Left lung (tissue), 4 donors: ENCODE measurements at regions not wholly inside any gene's neighbourhood (a gene's known extent, or its start where the extent isn't known, plus 50 kb on each side); places are given as distances from the start of the nearest gene placed in this dataset.

ENCODE experiments used
- ATAC-seq: fragments of 200-7000 bp; cut with Tn5 transposase; one replicate; pipeline ENCODE4 v1.9.1; 2020; ENCODE audit warnings: moderate library complexity
- DNase-seq, 4 donors: peaks; one replicate each; pipeline ENCODE4 v3.0.0-alpha.2; 2013 to 2020
- H3K27ac ChIP-seq, 2 donors: fragments of 200-600 bp; sonication (generic) in 1 of 2; one replicate each; pipeline versions ENCODE4 v1.5.0 to v1.8.0; 2020 to 2021
- H3K27me3 ChIP-seq, 2 donors: fragments of 200-600 bp; sonication (generic) in 1 of 2; one replicate each; pipeline versions ENCODE4 v1.5.0 to v1.8.0; 2020 to 2021
- H3K36me3 ChIP-seq, 2 donors: fragments of 200-600 bp; sonication (generic) in 1 of 2; one replicate each; pipeline versions ENCODE4 v1.5.0 to v1.8.0; 2020 to 2021
- H3K4me1 ChIP-seq, 2 donors: fragments of 200-600 bp; one replicate each; pipeline ENCODE4 v1.8.0; 2021
- H3K4me3 ChIP-seq, 2 donors: fragments of 200-600 bp; sonication (generic) in 1 of 2; one replicate each; pipeline versions ENCODE4 v1.5.0 to v1.8.0; 2020 to 2021; ENCODE audit warnings: mild to moderate bottlenecking in 1 of 2
- H3K9me3 ChIP-seq, 2 donors: fragments of 200-600 bp; sonication (generic) in 1 of 2; one replicate each; pipeline versions ENCODE4 v1.5.0 to v1.8.0; 2020 to 2021
- CTCF ChIP-seq, 2 donors: fragments of 200-600 bp; sonication (generic) in 1 of 2; IDR thresholded peaks; one replicate each; pipeline versions ENCODE4 v1.5.0 to v1.8.0; 2021; ENCODE audit warnings: antibody characterized with exemption in 2 of 2
- intact Hi-C, 2 donors: fragments of 100-400 bp; cut with DNase I; formaldehyde crosslinking; loops; one replicate each; pipeline versions ENCODE4 v1.11.2 to v1.14.2; 2022
- donor health status: DM: no; HTN: yes; CAD: no.
- donor health status: DM: no; HTN: no; CAD: no.

- no peak for TF ChIP-seq CTCF (IDR thresholded peaks at IDR 0.05)
- DNase-seq = no peak
- H3K36me3 ChIP-seq = no peaks in the 10 kb centered on the region
- no peak for ATAC-seq
- intact Hi-C loops = no loop called here
- H3K27ac ChIP-seq = no peak overlapping the region
- H3K4me3 ChIP-seq = no peak overlapping the region
- peaks cover 0 to 4% of the 10 kb centered on the region in 2 donors for H3K9me3 ChIP-seq
- no peaks in the 10 kb centered on the region for H3K4me1 ChIP-seq
- no peaks in the 10 kb centered on the region for H3K27me3 ChIP-seq
These were observed 533.9 kb upstream of the NUDT12 start for GRCh38 chr5:104096451-104096850.

- DNase-seq (no peak), ATAC-seq (no peak)
- intact Hi-C loops = no loop called here
- no peak overlapping the region for H3K27ac ChIP-seq
- TF ChIP-seq CTCF (IDR thresholded peaks at IDR 0.05) = no peak
- H3K9me3 ChIP-seq = peaks cover 0 to 4% of the 10 kb centered on the region in 2 donors
- no peaks in the 10 kb centered on the region for H3K4me1 ChIP-seq
- H3K36me3 ChIP-seq = no peaks in the 10 kb centered on the region
- H3K4me3 ChIP-seq = no peak overlapping the region
- H3K27me3 ChIP-seq = no peaks in the 10 kb centered on the region
These were observed 532.9 kb upstream of the NUDT12 start for GRCh38 chr5:104095527-104095926.

- H3K4me1 ChIP-seq = no peaks in the 10 kb centered on the region
- intact Hi-C loops = no loop called here
- no peak overlapping the region for H3K4me3 ChIP-seq
- DNase-seq (no peak), ATAC-seq (no peak)
- no peaks in the 10 kb centered on the region for H3K27me3 ChIP-seq
- H3K9me3 ChIP-seq = no peaks in the 10 kb centered on the region
- TF ChIP-seq CTCF (IDR thresholded peaks at IDR 0.05) = no peak
- no peaks in the 10 kb centered on the region for H3K36me3 ChIP-seq
- no peak overlapping the region for H3K27ac ChIP-seq
These were observed 526.5 kb upstream of the NUDT12 start for GRCh38 chr5:104088876-104089778.

- no peak overlapping the region for H3K27ac ChIP-seq
- no peaks in the 10 kb centered on the region for H3K36me3 ChIP-seq
- intact Hi-C loops = no loop called here
- ATAC-seq = no peak
- no peak for TF ChIP-seq CTCF (IDR thresholded peaks at IDR 0.05)
- peaks cover 0 to under 1% of the 10 kb centered on the region in 2 donors for H3K9me3 ChIP-seq
- H3K27me3 ChIP-seq = no peaks in the 10 kb centered on the region
- no peak for DNase-seq
- H3K4me3 ChIP-seq = no peak overlapping the region
- no peaks in the 10 kb centered on the region for H3K4me1 ChIP-seq
These were observed 522.3 kb upstream of the NUDT12 start for GRCh38 chr5:104084896-104085295.

GRCh38 chr5:104082754-104083153 is 520.2 kb upstream of the NUDT12 start:
- intact Hi-C loops = no loop called here
- TF ChIP-seq CTCF (IDR thresholded peaks at IDR 0.05) = no peak
- DNase-seq = no peak

More at GRCh38 chr5:104082754-104083153, 520.2 kb upstream of the NUDT12 start:
- H3K9me3 ChIP-seq = peaks cover 0 to 1% of the 10 kb centered on the region in 2 donors
- H3K4me3 ChIP-seq = no peak overlapping the region
- H3K4me1 ChIP-seq = no peaks in the 10 kb centered on the region
- ATAC-seq = no peak
- H3K36me3 ChIP-seq = no peaks in the 10 kb centered on the region
- H3K27ac ChIP-seq = no peak overlapping the region
- no peaks in the 10 kb centered on the region for H3K27me3 ChIP-seq
